Caco-2 (cell line): ENCODE measurements at regions not wholly inside any gene's neighbourhood (a gene's known extent, or its start where the extent isn't known, plus 50 kb on each side); places are given as distances from the start of the nearest gene placed in this dataset.

Source experiments
- BruUV-seq: library from RNA; stranded (reverse); fragments of 400-500 nt; replicated peaks from 2 replicates; lab custom pipeline; 2021; lab: Mats Ljungman, UMichigan
- CTCF ChIA-PET: fragments of 300-600 bp; sonication (Branson Sonifier 250); formaldehyde crosslinking; loops from one replicate; lab custom pipeline; 2022; ENCODE audit warnings: antibody characterized with exemption; lab: Charles Lee
- POLR2A ChIA-PET: fragments of 300-600 bp; sonication (Branson Sonifier 250); formaldehyde crosslinking; loops from one replicate; lab custom pipeline; 2022; ENCODE audit warnings: antibody characterized with exemption; lab: Charles Lee
- DNase-seq, 2 experiments: peaks; one replicate each; pipeline versions ENCODE4 v3.0.0 to v3.0.0-alpha.2; 2020 to 2022
- H3K27me3 ChIP-seq: replicated peaks from 2 replicates; pipeline ENCODE4 v1.6.0; 2011; ENCODE audit warnings: low read length; ENCODE audit not compliant: control insufficient read depth, insufficient read depth
- H3K36me3 ChIP-seq: 2 replicates; pipeline ENCODE4 v1.5.1; 2011; ENCODE audit warnings: low read length; ENCODE audit not compliant: control insufficient read depth, insufficient read depth
- H3K4me1 ChIP-seq: fragments of 250-450 bp; sonication (Bioruptor Pico); 2 replicates; pipeline ENCODE4 v1.5.1; 2020; ENCODE audit warnings: mild to moderate bottlenecking
- H3K4me3 ChIP-seq: 2 replicates; pipeline ENCODE4 v1.5.1; 2011; ENCODE audit warnings: low read depth, mild to moderate bottlenecking, control low read depth, low read length
- H3K9me3 ChIP-seq: fragments of 250-450 bp; sonication (Bioruptor Pico); 2 replicates; pipeline ENCODE4 v1.5.1; 2020; ENCODE audit warnings: mild to moderate bottlenecking, moderate library complexity
- H3K27ac Mint-ChIP-seq: one replicate; pipeline ENCODE4 v1.8.0; 2022; ENCODE audit warnings: mixed read lengths; ENCODE audit not compliant: unreplicated experiment
- H3K27me3 Mint-ChIP-seq: one replicate; pipeline ENCODE4 v1.8.0; 2022; ENCODE audit warnings: mixed read lengths; ENCODE audit not compliant: insufficient read depth, unreplicated experiment
- H3K36me3 Mint-ChIP-seq: one replicate; pipeline ENCODE4 v1.8.0; 2022; ENCODE audit warnings: mild to moderate bottlenecking, mixed read lengths; ENCODE audit not compliant: insufficient read depth, unreplicated experiment
- H3K4me1 Mint-ChIP-seq: one replicate; pipeline ENCODE4 v1.8.0; 2022; ENCODE audit warnings: low read depth, mixed read lengths; ENCODE audit not compliant: unreplicated experiment
- H3K4me3 Mint-ChIP-seq: one replicate; pipeline ENCODE4 v1.8.0; 2022; ENCODE audit warnings: mild to moderate bottlenecking, moderate library complexity, mixed read lengths; ENCODE audit not compliant: unreplicated experiment
- H3K9me3 Mint-ChIP-seq: one replicate; pipeline ENCODE4 v1.8.0; 2022; ENCODE audit warnings: mixed read lengths; ENCODE audit not compliant: unreplicated experiment
- intact Hi-C: fragments of 100-400 bp; cut with micrococcal nuclease; formaldehyde crosslinking; loops from one replicate; pipeline ENCODE4 v1.10.0; 2022; ENCODE audit not compliant: unreplicated experiment
- TF ChIP-seq, protein P1 (sequence below), 2 experiments: fragments of 200-600 bp in 1 of 2; IDR thresholded peaks; 1 replicate in 1 of 2; 2 replicates in 1 of 2; pipeline versions ENCODE4 v1.5.1 to v1.8.0; 2011 to 2022; ENCODE audit warnings: antibody characterized with exemption in 1 of 2, control low read depth in 1 of 2, inconsistent platforms in 1 of 2, low read depth in 1 of 2, low read length in 1 of 2, mild to moderate bottlenecking in 1 of 2, moderate library complexity in 1 of 2; ENCODE audit not compliant: insufficient read depth in 1 of 2, severe bottlenecking in 1 of 2, unreplicated experiment in 1 of 2

DNA sequence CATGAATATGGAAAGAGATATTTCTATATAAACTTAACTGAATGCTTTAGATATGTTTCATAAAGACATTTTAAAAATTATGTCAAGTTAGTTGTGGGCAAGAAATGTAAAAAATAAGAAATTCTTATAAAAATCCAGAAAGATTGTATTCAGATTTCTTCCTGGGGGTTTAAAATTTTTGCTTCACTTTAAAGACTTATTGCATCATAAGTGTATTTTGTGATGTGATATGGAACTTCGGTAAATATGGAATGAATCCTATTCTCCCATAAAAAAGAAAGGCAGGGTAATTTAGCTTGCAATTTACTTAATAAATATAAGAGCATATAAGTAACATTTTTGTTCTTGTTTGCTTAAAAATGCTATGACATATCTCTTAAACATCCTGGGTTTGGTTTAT lies 104.8 kb upstream of the CWC22 start:
- TF ChIP-seq, protein P1, sequence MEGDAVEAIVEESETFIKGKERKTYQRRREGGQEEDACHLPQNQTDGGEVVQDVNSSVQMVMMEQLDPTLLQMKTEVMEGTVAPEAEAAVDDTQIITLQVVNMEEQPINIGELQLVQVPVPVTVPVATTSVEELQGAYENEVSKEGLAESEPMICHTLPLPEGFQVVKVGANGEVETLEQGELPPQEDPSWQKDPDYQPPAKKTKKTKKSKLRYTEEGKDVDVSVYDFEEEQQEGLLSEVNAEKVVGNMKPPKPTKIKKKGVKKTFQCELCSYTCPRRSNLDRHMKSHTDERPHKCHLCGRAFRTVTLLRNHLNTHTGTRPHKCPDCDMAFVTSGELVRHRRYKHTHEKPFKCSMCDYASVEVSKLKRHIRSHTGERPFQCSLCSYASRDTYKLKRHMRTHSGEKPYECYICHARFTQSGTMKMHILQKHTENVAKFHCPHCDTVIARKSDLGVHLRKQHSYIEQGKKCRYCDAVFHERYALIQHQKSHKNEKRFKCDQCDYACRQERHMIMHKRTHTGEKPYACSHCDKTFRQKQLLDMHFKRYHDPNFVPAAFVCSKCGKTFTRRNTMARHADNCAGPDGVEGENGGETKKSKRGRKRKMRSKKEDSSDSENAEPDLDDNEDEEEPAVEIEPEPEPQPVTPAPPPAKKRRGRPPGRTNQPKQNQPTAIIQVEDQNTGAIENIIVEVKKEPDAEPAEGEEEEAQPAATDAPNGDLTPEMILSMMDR (IDR thresholded peaks at IDR 0.05; ENCODE audit: insufficient read depth in 1 of 2, low read depth in 1 of 2, low read length in 1 of 2, severe bottlenecking in 1 of 2, unreplicated experiment in 1 of 2): no peak
- H3K36me3 Mint-ChIP-seq: no peaks in the 10 kb centered on the region
- H3K9me3 ChIP-seq: no peaks in the 10 kb centered on the region
- no peaks in the 10 kb centered on the region for H3K4me1 Mint-ChIP-seq
- no peak for DNase-seq
- no TSS peak for BruUV-seq
- H3K27ac Mint-ChIP-seq: no peak overlapping the region
- no peaks in the 10 kb centered on the region for H3K36me3 ChIP-seq
- H3K27me3 Mint-ChIP-seq: peaks cover 3% of the 10 kb centered on the region
- H3K9me3 Mint-ChIP-seq: no peaks in the 10 kb centered on the region
- ChIA-PET POLR2A (no interaction called here), CTCF (no interaction called here)
- H3K27me3 ChIP-seq: no peaks in the 10 kb centered on the region
- intact Hi-C loops: no loop called here
- H3K4me3 Mint-ChIP-seq: no peak overlapping the region
- no peak overlapping the region for H3K4me3 ChIP-seq
- no peaks in the 10 kb centered on the region for H3K4me1 ChIP-seq

DNA sequence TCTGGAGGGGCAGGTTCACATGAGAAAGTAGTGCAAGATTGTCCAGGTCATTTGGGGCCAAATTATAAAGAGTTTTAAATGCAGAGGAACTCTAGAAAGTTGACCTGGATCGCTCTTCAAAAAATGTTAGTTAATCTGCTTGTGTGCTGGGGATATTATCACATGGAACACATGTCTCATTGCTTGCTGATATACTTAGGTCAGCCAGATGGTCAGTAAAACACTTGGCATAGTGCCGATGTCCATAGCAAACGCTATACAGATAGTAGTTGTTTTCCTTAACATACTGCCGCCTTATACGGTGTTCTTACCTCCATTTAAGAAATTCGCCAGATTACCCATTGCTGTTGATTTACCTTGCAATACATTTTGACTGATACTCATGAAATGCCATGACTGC lies 103.4 kb upstream of the CWC22 start:
- H3K4me3 Mint-ChIP-seq: no peak overlapping the region
- BruUV-seq: no TSS peak
- intact Hi-C loops: no loop called here

DNA sequence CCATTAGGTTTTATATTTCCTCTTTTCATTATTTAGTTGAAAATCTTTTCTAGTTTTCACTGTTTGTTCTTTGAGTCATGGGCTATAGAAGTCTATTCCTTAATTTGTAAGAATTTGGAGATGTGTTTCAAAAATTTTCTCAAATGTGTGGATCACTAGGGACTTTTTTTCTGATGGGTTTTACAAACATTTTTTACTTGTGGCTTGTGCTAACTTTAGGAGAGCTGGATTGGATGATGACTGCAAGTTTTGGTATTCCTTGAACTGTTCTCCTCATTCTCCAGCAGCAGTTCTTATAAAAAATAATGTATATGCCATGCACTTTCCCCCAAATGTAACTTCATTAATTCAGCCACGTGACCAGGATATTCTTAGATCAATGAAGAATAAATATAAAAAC lies 94.7 kb upstream of the CWC22 start:
- intact Hi-C loops: no loop called here
- H3K27me3 ChIP-seq: no peaks in the 10 kb centered on the region
- peaks cover 15% of the 10 kb centered on the region for H3K27me3 Mint-ChIP-seq
- ChIA-PET POLR2A (no interaction called here), CTCF (no interaction called here)
- no peak for DNase-seq
- no peak overlapping the region for H3K4me3 Mint-ChIP-seq
- TF ChIP-seq, protein P1 (IDR thresholded peaks at IDR 0.05; ENCODE audit: insufficient read depth in 1 of 2, low read depth in 1 of 2, low read length in 1 of 2, severe bottlenecking in 1 of 2, unreplicated experiment in 1 of 2): no peak
- H3K27ac Mint-ChIP-seq: no peak overlapping the region
- BruUV-seq: no TSS peak
- no peaks in the 10 kb centered on the region for H3K9me3 Mint-ChIP-seq
- H3K4me3 ChIP-seq: no peak overlapping the region
- no peaks in the 10 kb centered on the region for H3K36me3 Mint-ChIP-seq
- H3K36me3 ChIP-seq: no peaks in the 10 kb centered on the region
- no peaks in the 10 kb centered on the region for H3K4me1 Mint-ChIP-seq
- no peaks in the 10 kb centered on the region; the same call in 1 of the 2 replicates for H3K9me3 ChIP-seq
- no peaks in the 10 kb centered on the region for H3K4me1 ChIP-seq

More for the DNA sequence above, 103.4 kb upstream of the CWC22 start:
- H3K36me3 Mint-ChIP-seq: no peaks in the 10 kb centered on the region
- no peaks in the 10 kb centered on the region for H3K9me3 Mint-ChIP-seq
- Histone ChIP-seq H3K4me1 (no peaks in the 10 kb centered on the region), H3K27me3 (no peaks in the 10 kb centered on the region), H3K4me3 (no peak overlapping the region), H3K9me3 (no peaks in the 10 kb centered on the region), H3K36me3 (no peaks in the 10 kb centered on the region)
- ChIA-PET CTCF (no interaction called here), POLR2A (no interaction called here)
- H3K27me3 Mint-ChIP-seq: peaks cover 8% of the 10 kb centered on the region
- TF ChIP-seq, protein P1 (IDR thresholded peaks at IDR 0.05; ENCODE audit: insufficient read depth in 1 of 2, low read depth in 1 of 2, low read length in 1 of 2, severe bottlenecking in 1 of 2, unreplicated experiment in 1 of 2): no peak
- H3K4me1 Mint-ChIP-seq: no peaks in the 10 kb centered on the region
- H3K27ac Mint-ChIP-seq: no peak overlapping the region
- no peak for DNase-seq
